ENCODE measurements at regions not wholly inside any gene's neighbourhood (a gene's known extent, or its start where the extent isn't known, plus 50 kb on each side); places are given as distances from the start of the nearest gene placed in this dataset.
A peak's percentile ranks its signal among the peaks of the same experiment; 100 is the strongest.
"Not testable (repeated sequence)": the region's sequence is repeated elsewhere in the genome, so short reads cannot be mapped to it uniquely, and the experiment has no call there.

- DNase-seq (ENCODE audit: low read depth) = no peak
- no peak overlapping the region for H3K4me3 ChIP-seq (replicated peaks; ENCODE audit: low read depth, low read length)
- no peak for TF ChIP-seq CTCF (IDR thresholded peaks at IDR 0.05; ENCODE audit: low read length, missing control alignments)
Measured at GRCh38 chr12:27164330-27165040, 79.6 kb upstream of the STK38L start.

GRCh38 chr12:27165958-27166357 is 78.1 kb upstream of the STK38L start:
- not testable (repeated sequence) for H3K4me3 ChIP-seq (replicated peaks; ENCODE audit: low read depth, low read length); DNase-seq (ENCODE audit: low read depth)

- DNase-seq (ENCODE audit: low read depth); H3K4me3 ChIP-seq (replicated peaks; ENCODE audit: low read depth, low read length): not testable (repeated sequence)
Measured at GRCh38 chr12:27171494-27171893, 72.6 kb upstream of the STK38L start.

GRCh38 chr12:27176765-27177164 is 67.3 kb upstream of the STK38L start:
- no peak for TF ChIP-seq CTCF (IDR thresholded peaks at IDR 0.05; ENCODE audit: low read length, missing control alignments)
- H3K4me3 ChIP-seq (replicated peaks; ENCODE audit: low read depth, low read length) = no peak overlapping the region
- DNase-seq (ENCODE audit: low read depth) = peak; percentile 84

- peak; percentile 71 for DNase-seq (ENCODE audit: low read depth)
- TF ChIP-seq CTCF (IDR thresholded peaks at IDR 0.05; ENCODE audit: low read length, missing control alignments) = no peak
- no peak overlapping the region for H3K4me3 ChIP-seq (replicated peaks; ENCODE audit: low read depth, low read length)
Measured at GRCh38 chr12:27177706-27178105, 66.4 kb upstream of the STK38L start.

- DNase-seq (ENCODE audit: low read depth) = no peak
- no peak overlapping the region for H3K4me3 ChIP-seq (replicated peaks; ENCODE audit: low read depth, low read length)
- no peak for TF ChIP-seq CTCF (IDR thresholded peaks at IDR 0.05; ENCODE audit: low read length, missing control alignments)
Measured at GRCh38 chr12:27178255-27178654, 65.8 kb upstream of the STK38L start.

GRCh38 chr12:27178723-27179399 is 65.2 kb upstream of the STK38L start:
- H3K4me3 ChIP-seq (replicated peaks; ENCODE audit: low read depth, low read length) = no peak overlapping the region
- DNase-seq (ENCODE audit: low read depth) = no peak
- no peak for TF ChIP-seq CTCF (IDR thresholded peaks at IDR 0.05; ENCODE audit: low read length, missing control alignments)
